HepG2 (cell line): ENCODE measurements at regions not wholly inside any gene's neighbourhood (a gene's known extent, or its start where the extent isn't known, plus 50 kb on each side); places are given as distances from the start of the nearest gene placed in this dataset.

Source experiments
- TBL1XR1 ChIP-seq: fragments of 150-350 bp; IDR thresholded peaks from 2 replicates; pipeline ENCODE4 v1.6.1; 2014; ENCODE audit warnings: borderline replicate concordance, low read length; ENCODE audit not compliant: partially characterized antibody
- ZFX ChIP-seq: sonication (generic); formaldehyde crosslinking; IDR thresholded peaks from 2 replicates; pipeline ENCODE4 v1.4.0; 2020; ENCODE audit warnings: mild to moderate bottlenecking, low read depth, missing genetic modification reagents, moderate library complexity
- ZNF570 ChIP-seq: sonication (generic); formaldehyde crosslinking; IDR thresholded peaks from 2 replicates; pipeline ENCODE4 v1.4.0; 2020; ENCODE audit warnings: mild to moderate bottlenecking, missing genetic modification reagents, borderline replicate concordance
- ZNF816 ChIP-seq: sonication (generic); formaldehyde crosslinking; IDR thresholded peaks from 2 replicates; pipeline ENCODE4 v1.8.0; 2022; ENCODE audit warnings: missing genetic modification reagents, mild to moderate bottlenecking, borderline replicate concordance

- TF ChIP-seq ZFX, result no peak
- TF ChIP-seq ZNF570 (CRISPR knock-in tag), result no peak
- no peak for TF ChIP-seq ZNF816 (CRISPR knock-in tag)
- no peak for TF ChIP-seq TBL1XR1
Observed at GRCh38 chr6:154648188-154648887, 84.9 kb upstream of the SCAF8 start.
